ENCODE measurements at regions not wholly inside any gene's neighbourhood (a gene's known extent, or its start where the extent isn't known, plus 50 kb on each side); places are given as distances from the start of the nearest gene placed in this dataset.

DNA sequence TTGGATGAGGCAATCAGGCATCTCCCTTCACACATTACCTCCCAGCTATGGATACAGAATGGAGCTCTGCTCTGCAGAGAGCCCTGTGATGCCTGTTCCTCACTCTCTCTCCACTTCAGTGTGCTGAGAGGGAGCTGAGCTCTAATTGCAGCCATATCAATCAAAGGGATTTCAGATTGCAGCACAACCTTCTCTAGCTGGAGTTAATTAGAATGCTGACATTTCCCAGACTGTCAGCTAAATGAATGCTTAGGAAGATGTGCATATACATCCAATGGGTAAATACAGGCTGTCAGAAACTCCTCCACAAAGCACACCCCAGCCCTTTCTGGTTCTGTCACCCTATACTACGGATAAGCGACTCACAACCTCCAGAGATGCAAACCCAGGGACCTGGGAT, 402.6 kb downstream of the EIPR1 start:
- DNase-seq: no peak

DNA sequence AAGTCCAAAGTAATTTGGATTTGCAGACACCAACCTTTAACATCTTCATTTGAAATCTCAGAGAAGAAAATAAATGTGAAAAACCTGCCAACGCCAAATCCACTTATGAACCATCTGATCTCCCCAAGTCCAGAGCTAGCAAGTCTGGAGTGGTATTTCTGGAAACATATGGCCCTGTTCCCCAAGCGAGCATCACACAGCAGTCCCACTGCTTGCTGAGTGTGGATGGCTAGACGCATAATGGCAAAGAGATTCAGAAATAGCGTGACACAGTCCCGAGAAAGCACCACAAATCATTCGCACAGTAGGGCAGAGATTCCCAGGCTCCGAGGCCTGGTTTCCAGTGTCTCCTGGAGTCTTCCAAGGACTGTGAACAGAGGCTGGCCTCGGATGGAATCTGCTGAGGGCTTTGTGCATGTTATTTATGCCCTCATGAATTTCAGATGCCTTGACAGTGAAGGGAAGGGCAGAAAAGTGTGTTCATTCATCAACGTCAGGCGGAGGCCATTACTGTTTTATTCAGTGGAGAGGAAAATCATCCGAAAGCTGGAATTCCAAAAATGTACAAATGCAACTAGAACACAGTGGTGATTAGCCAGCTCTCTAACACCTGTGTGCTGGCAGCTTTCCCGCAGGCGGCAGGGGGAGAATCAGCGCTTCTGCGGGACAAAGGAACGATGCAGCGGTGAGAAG, 417.0 kb downstream of the EIPR1 start:
- DNase-seq: no peak

DNA sequence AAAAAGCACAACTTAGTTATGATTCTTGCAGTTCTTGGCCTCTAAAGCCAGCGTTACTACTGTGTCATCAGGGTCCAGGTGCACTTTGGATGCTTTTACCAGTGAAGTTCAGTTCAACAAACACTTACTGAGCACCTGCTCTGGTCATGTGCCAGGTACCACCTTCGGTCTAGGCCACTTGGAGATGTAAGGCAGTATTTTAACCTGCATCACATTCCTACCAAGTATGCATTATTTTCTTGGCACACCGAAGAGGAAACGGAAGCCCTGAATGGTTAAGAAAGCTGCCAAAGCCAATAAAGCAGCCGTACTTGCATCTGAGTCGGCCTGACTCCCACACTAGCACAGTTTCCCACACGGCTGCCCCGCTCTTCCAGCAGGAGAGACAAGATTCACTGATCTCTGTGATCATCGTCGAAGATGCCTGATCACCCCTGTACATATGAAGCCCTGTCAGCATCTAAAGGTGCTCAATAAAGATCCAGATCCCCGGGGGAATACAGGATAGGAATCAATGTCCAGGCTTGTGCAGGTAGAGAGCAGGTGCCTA, 427.1 kb downstream of the EIPR1 start:
- no peak for DNase-seq

DNA sequence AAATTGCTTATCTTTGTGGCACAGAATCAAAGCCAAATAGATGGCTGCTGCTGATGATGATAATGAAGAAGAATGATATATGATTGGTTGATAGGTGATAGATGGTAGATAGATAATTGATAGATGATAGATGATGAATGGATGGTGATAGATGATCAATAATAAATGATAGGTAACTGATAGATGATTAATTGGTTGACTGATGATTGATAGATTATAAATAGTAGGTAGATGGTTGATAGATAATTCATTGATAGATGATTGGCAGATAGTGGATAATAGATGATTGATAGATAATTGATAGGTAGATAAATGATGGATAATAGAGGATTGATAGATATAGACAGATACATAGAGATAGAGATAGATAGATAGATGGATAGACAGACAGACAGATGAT, 430.2 kb downstream of the EIPR1 start:
- DNase-seq: no peak

DNA sequence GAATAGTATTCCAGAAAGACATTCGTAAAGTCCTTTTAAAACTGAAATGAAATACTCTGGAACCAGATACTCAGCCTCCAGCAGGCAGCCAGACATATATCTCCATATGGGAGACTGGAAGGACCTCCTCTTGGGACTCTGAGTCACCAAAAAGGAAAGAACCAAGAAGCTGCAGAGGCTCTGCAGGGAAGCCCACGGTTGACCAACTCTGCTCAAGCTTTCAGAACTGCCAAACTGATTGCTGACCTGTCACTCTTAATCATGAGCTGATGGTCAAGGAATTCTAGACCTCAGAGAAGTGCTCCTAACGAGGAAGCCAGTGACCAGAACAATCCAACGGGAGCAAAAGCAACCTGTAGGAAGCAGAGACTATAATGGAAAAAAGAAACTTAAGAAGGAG, 434.7 kb downstream of the EIPR1 start:
- no peak for DNase-seq

DNA sequence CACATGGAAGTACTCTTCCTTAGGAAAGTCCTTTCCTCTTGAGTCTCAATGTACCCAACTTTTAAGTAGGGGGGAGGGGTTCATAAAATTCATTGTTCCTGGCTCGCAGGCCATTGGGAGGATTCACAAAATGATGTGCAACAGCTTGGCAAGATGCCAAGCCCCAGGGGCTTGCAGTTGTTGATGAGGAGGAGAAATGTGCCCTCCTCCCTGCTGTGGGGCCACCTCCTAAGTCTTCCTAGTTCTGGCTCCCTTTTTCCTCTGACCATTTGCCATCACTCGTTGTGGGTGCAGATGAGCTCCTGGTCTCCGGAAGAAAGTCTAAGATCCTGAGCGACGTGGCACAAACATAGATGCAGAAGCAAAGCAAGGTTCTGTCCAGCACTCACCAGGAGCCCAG, 435.4 kb downstream of the EIPR1 start:
- DNase-seq: no peak

DNA sequence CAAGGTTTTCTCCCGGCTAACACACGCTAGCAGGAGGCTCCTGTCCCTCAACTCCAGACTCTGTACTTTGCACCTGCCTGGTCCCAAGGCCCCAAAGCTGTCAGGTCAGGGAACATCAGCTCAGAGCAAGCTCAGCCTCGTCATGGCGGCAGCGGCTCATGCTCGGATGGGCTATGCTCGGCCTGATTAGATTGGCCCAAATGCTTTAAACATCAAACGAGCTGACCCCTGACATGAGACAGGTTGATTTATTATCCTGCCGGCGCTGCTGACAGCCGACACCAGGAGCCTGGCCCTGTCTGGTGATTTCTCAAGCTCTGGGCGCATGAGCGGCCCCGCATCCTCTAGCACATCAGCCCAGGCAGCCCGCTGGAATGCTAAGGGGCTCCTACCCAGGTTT, 436.4 kb downstream of the EIPR1 start:
- DNase-seq: no peak

DNA sequence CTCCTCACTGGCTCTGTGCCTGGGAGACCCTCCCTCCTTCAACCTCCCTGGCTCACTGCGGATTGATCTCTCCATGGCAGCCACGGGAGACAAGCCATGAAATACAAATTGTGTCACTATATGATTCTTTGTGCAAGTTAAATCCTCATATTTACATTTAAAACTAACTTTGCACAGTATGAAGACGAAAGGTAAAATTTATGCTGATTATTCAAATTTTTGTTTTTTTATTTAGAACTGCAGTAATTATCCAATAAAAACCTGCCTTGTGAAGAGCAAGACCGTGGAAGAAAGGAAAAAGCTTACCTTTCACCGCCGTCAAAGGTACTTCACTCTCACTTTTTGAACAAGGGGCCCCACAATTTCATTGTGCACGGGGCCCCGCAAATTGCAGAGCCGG, 436.9 kb downstream of the EIPR1 start:
- DNase-seq: no peak

DNA sequence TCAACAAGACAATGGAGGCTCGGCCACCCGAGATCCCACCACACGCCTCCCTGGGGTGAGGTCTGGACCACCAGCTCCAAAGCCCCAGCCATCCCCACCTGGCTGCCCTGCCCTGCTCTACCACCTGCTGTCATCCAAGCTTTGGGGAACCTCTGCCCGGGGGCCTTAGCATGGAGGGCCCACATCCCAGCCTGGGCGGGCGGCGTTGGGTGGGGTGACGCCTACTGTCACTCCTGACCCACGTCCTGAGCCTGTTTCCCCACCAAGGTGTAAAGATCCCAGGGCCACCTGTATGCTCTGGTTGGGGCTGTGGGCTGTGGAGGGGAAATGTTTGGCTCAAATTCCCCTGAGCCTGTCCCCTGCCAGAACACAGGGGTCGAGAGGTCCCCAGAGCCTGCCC, 437.6 kb downstream of the EIPR1 start:
- no peak for DNase-seq

DNA sequence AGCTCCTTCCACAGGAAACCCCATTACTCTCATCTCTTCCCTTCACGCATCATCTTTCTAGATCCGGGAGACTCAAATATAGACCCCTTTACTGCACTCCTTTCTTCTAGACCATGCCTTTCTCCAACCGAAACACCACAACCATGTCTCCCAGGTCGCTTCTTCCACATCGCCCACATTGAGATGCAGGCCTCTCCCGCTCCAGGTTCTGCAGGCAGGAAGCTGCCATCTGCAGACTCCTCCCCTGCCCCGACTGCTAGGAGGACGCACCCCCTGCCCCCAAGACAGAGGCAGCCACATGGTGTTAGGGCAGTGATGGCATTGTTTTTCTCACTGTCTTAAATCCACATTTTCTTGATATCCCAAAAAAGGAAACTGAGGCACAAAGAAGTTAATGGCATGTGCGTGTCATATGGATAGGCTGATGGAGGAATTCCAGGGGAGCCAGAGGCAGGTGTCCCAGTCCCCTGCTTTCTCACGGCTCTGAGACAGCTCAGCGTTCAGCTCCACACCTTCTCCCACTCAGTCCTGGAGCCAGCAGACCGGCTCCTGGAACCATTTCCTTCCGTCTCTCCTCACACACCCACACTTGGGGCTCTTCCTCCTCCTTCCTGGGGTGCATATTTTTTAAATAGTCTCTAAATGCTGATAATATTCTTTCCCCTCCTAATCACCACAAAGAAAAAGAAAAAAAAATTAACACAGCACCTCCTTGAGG, 438.4 kb downstream of the EIPR1 start:
- DNase-seq: no peak

DNA sequence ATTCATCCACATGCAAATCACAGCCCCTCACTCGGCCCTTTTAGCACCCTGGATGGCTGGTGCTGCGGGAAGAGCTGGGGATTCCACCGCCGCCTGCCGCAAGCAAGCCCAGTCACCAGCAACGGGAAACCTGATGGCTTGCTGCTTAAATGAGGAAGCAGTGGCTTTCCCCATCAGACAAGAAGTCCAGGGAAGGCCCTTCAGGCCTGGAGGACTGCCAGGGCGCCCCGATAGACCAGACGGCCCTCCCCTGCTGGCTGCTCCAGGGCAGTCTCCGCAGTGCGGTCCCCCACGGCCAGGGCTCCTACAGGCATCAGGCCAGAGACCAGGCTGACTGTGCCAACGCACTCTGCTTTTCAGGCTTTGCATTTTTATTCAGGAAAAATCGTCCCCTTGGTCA, 439.1 kb downstream of the EIPR1 start:
- no peak for DNase-seq

DNA sequence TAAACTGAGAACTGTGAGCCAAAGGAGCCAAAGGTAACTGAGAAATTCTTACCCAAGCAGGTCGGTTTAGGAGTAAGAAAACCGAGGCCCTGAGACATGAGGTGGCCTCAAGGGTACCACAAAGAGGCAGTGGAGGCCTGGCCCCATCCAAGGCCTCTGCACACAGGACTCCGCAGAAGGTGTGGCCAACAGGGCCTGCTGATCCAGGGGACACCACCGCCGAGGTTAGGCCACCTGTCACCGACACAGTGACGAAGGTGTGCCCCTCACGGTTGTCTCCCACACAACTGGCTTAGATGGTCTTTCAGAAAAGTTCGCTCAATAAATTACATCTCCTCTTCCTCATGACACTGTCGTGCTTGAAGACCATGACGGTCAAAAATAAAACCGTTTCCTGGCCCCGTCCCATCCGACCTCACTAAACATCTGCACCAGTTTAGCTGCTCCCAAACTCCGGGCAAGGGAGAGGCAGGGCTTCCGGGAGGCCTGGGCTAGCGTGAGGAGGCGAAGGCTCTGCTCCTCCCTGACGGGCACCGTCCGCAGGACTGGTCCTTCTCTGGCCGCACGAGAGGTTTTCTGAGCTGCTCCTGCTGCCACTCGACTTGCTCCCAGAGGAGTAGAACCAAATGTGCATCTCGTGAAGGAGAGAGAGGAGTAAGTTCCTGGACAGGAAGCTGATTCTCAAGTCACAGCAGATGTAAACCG, 442.0 kb downstream of the EIPR1 start:
- no peak for DNase-seq

DNA sequence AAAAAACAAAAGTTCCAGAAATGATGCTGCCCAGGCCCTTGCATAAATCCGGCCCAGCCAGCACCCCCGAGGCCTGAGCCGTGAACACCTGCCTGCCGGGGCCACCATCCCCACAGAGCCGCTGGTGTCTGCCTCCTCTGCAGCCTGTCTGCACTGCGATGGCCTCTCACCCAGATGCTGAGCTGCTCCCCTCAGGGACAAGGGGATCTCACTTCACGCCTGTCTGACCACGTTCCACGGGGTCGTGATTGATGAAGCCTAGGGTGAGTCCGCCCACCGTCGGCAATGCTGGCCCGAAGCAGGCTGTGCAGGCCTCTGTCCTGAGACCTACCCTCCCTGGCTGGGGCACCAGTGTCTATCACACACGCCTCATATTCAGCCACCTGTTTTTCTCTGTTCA, 444.2 kb downstream of the EIPR1 start:
- DNase-seq: no peak

DNA sequence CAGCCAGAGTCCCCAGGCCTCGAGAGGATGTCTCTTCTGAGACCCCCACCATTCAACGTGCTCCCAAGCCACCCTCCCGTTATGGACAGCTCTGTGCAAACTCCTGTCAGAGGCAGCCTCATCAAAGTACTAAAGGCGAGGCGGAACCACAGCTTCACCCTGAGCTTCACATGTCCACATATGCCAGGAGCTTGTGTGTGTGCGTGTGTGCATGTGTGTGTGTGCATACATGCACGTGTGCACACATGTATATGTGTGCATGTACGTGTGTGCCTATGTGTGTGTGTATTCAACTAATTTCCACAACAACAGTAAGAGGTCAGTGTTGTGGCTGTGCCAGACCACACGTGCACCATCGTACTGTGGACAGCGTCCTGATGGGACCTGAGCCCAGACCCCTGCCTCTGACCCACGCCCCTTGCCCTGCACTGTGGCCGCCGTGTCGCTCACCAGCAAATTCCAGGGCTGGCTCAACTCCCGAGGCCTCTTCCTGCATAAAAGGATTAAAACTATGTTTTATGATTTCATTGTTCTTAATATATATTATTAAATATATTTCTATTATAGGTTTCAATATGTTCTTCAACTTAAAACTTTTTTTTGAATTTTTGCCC, 444.8 kb downstream of the EIPR1 start:
- no peak for DNase-seq

DNA sequence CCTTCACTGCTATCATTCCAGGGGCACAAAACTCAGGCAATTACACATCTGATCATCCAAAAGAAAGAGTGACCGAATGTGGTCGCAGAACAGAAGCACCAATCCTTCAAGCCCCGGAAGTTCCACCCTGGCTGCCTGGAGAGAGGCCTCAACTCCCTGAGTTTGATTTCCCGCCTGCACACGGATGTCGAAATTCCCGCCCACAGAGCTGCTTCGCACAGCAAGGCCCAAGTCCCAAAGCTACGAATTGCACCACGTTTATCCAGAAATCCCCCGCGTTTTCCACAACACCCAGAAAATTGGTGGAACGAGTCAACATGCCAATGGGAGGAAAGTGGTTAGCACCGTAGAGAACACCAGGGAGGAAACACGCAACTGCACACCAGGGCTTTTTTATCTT, 445.4 kb downstream of the EIPR1 start:
- DNase-seq: no peak

DNA sequence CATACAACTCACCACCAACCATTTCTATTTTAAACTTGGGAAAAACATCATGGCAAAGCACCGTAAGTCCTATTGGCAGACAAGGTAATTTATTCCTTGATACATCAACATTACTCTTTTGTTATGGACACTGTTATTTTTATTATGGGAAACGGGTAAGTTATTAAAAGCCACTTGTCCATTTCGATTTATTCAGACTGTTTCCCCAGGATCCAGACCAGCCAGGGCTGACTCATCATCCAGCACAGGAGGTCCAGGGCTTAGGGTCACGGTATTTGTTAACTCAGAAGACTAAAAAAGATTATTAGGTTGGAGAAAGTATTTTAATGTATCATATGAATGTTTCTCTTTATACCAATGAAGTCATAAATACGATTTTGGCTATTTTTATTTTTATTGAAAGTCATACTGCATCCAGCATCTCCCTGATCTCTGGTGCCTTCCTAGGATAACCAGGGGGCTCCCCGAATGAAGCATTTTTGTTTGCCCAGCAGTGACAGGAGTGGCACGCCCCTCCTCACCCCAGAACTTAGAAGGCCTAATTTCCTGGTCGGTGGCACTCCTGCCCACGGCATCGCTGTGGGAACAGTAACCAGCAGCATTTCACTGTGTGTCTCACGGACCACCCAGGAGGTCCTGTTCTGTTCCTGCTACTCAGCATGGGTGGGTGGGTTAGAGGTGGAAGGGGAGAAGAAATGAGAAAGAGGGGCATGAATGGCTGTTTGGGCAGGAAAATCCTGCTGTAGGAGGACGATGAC, 446.1 kb downstream of the EIPR1 start:
- DNase-seq: no peak

DNA sequence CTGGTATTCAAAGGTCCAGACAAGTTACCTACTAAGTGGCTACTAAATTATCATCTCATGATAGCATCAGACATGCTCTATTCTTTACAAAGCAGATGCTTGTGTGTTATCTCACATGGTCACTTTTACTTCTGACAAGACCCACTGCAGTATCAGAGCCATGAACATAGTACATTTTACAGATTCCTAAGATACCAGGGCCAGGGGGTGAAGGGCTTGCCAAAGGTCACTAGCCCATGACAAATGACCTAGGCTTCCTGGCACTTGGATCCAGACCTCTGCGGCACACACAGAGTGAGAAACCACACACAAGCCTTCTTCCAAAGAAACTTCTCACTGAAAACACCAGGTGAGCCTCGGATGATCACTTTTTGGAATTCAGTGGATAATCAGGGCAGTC, 446.8 kb downstream of the EIPR1 start:
- DNase-seq: no peak

DNA sequence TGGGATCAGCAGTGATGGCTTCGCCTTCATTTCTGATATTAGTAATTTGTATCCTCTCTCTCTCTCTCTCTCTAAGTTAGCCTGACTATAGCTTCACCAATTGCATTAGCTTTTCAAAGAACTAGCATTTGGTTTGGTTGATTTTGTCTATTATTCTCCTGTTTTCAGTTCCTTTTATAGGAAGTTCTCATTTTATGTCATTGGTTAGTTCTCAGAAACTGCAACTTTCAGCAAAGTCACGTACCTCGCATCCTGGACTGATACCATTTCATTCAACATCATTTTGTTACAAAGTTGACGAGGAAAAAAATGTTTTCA, 450.8 kb downstream of the EIPR1 start:
- DNase-seq: no peak

DNA sequence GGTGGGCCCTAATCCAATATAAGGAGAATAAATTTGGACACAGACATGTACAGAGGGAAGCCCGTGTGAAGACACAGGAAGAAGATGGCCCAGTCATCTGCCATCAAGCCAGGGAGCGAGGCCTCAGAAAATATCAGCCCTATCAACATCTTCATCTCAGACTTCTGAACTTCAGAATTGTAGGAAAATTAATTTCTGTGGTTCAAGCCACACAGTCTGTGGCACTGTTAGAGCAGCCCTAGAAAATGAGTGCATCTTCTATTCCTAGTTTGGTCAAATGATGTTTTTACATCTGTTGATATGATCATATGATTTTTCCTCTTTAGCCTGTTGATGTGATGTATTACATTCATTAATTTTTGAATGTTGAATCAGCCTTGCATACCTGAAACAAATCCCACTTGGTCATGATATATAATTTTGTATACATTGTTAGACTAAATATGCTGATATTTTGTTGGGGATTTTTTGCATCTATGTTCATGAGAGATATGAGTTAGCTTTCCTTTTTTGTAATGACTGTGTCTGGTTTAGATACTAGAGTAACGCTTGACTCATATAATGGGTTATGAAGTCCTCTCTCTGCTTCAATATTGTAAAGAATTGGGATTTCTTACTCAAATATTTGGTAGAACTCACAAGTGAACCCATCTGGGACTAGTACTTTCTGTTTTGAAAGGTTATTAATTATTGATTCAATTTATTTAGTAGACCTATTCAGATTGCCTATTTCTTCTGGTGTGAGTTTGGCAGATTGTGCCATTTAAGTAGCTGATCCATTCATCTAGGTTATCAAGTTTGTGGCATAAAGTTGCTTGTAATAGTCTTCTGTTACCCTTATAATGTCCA, 451.4 kb downstream of the EIPR1 start:
- DNase-seq: peak; percentile 16

DNA sequence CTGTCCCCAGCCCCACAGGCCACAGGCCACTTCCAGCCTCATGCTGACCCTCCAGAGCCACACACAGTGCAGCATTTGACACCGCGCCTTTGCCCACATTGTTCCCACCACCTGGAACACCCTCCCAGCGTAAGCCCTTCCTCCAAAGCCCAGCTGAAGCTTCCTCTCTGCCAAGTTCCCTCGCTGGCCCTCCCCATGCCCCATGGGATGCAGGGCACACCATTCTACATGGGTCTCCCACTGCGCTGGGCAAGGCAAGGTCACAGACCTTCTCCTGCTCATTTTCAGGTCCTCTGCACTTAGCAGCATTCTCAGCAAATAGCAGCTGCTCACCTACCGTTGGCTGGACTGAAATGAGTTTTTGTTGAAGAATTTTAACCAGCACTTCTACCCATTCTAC, 455.5 kb downstream of the EIPR1 start:
- DNase-seq: no peak

DNA sequence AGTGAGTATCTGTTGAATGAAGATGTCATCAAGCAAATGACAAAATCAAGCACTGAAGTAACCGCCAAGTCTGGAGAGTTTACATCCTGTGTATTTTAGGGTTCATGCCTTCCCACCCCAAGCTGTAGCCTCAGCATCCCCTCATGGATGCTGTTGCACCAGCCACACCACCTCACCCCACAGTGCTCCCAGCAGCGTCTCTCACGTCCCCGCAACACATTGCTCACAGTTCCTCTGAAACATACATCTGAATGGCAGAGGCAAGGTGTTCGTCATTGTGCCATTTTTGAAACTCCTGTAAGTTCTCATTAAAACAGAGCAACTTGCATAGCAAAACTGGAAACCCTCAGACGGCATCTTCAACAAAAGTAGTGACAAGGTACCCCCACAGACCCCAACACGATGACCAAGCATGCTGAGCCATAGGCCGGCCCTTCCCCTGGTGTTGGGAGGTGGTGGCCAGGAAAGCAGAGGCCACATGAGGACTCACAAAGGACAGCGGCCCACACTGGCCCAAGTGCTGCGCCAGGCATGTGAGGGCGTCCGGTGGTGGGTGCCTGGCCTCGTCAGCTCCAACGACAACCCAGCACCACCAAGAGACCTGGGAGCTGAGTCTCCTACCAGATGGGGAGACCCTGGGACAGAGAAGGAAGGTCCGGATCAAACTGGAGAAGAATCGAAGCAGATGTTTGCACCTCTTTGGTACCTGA, 456.5 kb downstream of the EIPR1 start:
- no peak for DNase-seq
